HL-60 (cell line): ENCODE measurements at regions not wholly inside any gene's neighbourhood (a gene's known extent, or its start where the extent isn't known, plus 50 kb on each side); places are given as distances from the start of the nearest gene placed in this dataset.

Experiments
- DNase-seq, 2 experiments: peaks; one replicate each; pipeline ENCODE4 v3.0.0-alpha.2; 2010 to 2020; ENCODE audit warnings: low read depth in 1 of 2, low spot score in 1 of 2
- H3K27ac ChIP-seq: fragments of 250-450 bp; sonication (Bioruptor Pico); replicated peaks from 2 replicates; pipeline ENCODE4 v1.5.1; 2020; ENCODE audit warnings: mild to moderate bottlenecking, moderate library complexity
- H3K27me3 ChIP-seq: fragments of 250-450 bp; sonication (Bioruptor Pico); 2 replicates; pipeline ENCODE4 v1.5.1; 2021; ENCODE audit warnings: mild to moderate bottlenecking, moderate library complexity; ENCODE audit not compliant: insufficient read depth, poor library complexity, severe bottlenecking
- H3K4me3 ChIP-seq: replicated peaks from 2 replicates; pipeline ENCODE4 v1.5.1; 2011; ENCODE audit warnings: mild to moderate bottlenecking, control low read depth, low read length; ENCODE audit not compliant: insufficient read depth
- CTCF ChIP-seq: IDR thresholded peaks from one replicate; pipeline ENCODE4 v1.5.1; 2011; ENCODE audit warnings: low read length, control low read depth, inconsistent platforms; ENCODE audit not compliant: insufficient read depth
- GABPA ChIP-seq: IDR thresholded peaks from 2 replicates; pipeline ENCODE4 v1.6.1; 2012; ENCODE audit warnings: low read depth
- POLR2AphosphoS5 ChIP-seq: IDR thresholded peaks from 2 replicates; pipeline ENCODE4 v1.6.1; 2012; ENCODE audit warnings: low read depth
- REST ChIP-seq: IDR thresholded peaks from 2 replicates; pipeline ENCODE4 v1.6.1; 2012; ENCODE audit warnings: low read depth; ENCODE audit not compliant: insufficient replicate concordance
- SPI1 ChIP-seq: IDR thresholded peaks from 2 replicates; pipeline ENCODE4 v1.6.1; 2012; ENCODE audit warnings: low read depth, mild to moderate bottlenecking, borderline replicate concordance

GRCh38 chr3:180119567-180119966 is 82.8 kb upstream of the PEX5L start:
- DNase-seq = no peak
- TF ChIP-seq SPI1 (no peak), CTCF (no peak), REST (no peak), GABPA (no peak), POLR2AphosphoS5 (no peak)
- Histone ChIP-seq H3K27ac (no peak overlapping the region), H3K4me3 (no peak overlapping the region), H3K27me3 (no peaks in the 10 kb centered on the region)

GRCh38 chr3:180123928-180124327 is 87.2 kb upstream of the PEX5L start:
- H3K27ac ChIP-seq = no peak overlapping the region
- H3K4me3 ChIP-seq = no peak overlapping the region
- H3K27me3 ChIP-seq = no peaks in the 10 kb centered on the region
- no peak for TF ChIP-seq POLR2AphosphoS5
- TF ChIP-seq CTCF = no peak
- no peak for TF ChIP-seq REST
- TF ChIP-seq SPI1 = no peak
- no peak for TF ChIP-seq GABPA
- DNase-seq = no peak

GRCh38 chr3:180131169-180131568 is 94.4 kb upstream of the PEX5L start:
- H3K27me3 ChIP-seq = no peaks in the 10 kb centered on the region
- no peak for DNase-seq
- no peak for TF ChIP-seq SPI1
- no peak for TF ChIP-seq REST
- TF ChIP-seq POLR2AphosphoS5 = no peak
- TF ChIP-seq CTCF = no peak
- no peak for TF ChIP-seq GABPA
- H3K4me3 ChIP-seq = no peak overlapping the region
- no peak overlapping the region for H3K27ac ChIP-seq
